Astrocyte (in vitro differentiated cells and primary cell): ENCODE measurements at regions not wholly inside any gene's neighbourhood (a gene's known extent, or its start where the extent isn't known, plus 50 kb on each side); places are given as distances from the start of the nearest gene placed in this dataset.
A peak's percentile ranks its signal among the peaks of the same experiment; 100 is the strongest.

Source experiments
- DNase-seq: peaks from one replicate; pipeline ENCODE4 v3.0.0-alpha.2; 2010; ENCODE audit warnings: low read depth
- FAIRE-seq: peaks from 2 replicates; lab custom pipeline; 2011; peaks lifted over from hg19 to GRCh38; lab: Jason Lieb, UNC
- H2AFZ ChIP-seq: 2 replicates; pipeline ENCODE4 v1.6.0; 2012; ENCODE audit warnings: low read depth, low read length, inconsistent platforms
- H3K27ac ChIP-seq: 2 replicates; pipeline ENCODE4 v1.5.1; 2011; ENCODE audit warnings: low read depth, low read length, inconsistent platforms
- H3K27me3 ChIP-seq: 2 replicates; pipeline ENCODE4 v1.6.0; 2011; ENCODE audit warnings: low read length, inconsistent platforms; ENCODE audit not compliant: insufficient read depth
- H3K36me3 ChIP-seq: 2 replicates; pipeline ENCODE4 v1.5.1; 2011; ENCODE audit warnings: low read length, inconsistent platforms; ENCODE audit not compliant: insufficient read depth
- H3K4me1 ChIP-seq: 2 replicates; pipeline ENCODE4 v1.5.1; 2011; ENCODE audit warnings: low read length, inconsistent platforms; ENCODE audit not compliant: insufficient read depth
- H3K4me2 ChIP-seq: 2 replicates; pipeline ENCODE4 v1.6.0; 2012; ENCODE audit warnings: low read length, inconsistent platforms
- H3K4me3 ChIP-seq: 2 replicates; pipeline ENCODE4 v1.5.1; 2011; ENCODE audit warnings: low read depth, mild to moderate bottlenecking, low read length, inconsistent platforms; ENCODE audit not compliant: insufficient read depth
- H3K79me2 ChIP-seq: 2 replicates; pipeline ENCODE4 v1.6.0; 2012; ENCODE audit warnings: mild to moderate bottlenecking, low read length, inconsistent platforms; ENCODE audit not compliant: insufficient read depth
- H3K9ac ChIP-seq: 2 replicates; pipeline ENCODE4 v1.6.0; 2012; ENCODE audit warnings: mild to moderate bottlenecking, low read length, inconsistent platforms
- H3K9me3 ChIP-seq: 2 replicates; pipeline ENCODE4 v1.5.1; 2012; ENCODE audit warnings: low read depth, mild to moderate bottlenecking, low read length, inconsistent platforms; ENCODE audit not compliant: insufficient read depth
- H4K20me1 ChIP-seq: 2 replicates; pipeline ENCODE4 v1.6.0; 2012; ENCODE audit warnings: low read length, inconsistent platforms; ENCODE audit not compliant: insufficient read depth
- H3K27ac Mint-ChIP-seq: one replicate; pipeline ENCODE4 v1.8.0; 2021; ENCODE audit warnings: mild to moderate bottlenecking, mixed read lengths; ENCODE audit not compliant: unreplicated experiment
- H3K27me3 Mint-ChIP-seq: one replicate; pipeline ENCODE4 v1.8.0; 2021; ENCODE audit warnings: low read depth, mixed read lengths; ENCODE audit not compliant: unreplicated experiment
- H3K36me3 Mint-ChIP-seq: one replicate; pipeline ENCODE4 v1.8.0; 2021; ENCODE audit warnings: low read depth, mixed read lengths; ENCODE audit not compliant: unreplicated experiment
- H3K4me1 Mint-ChIP-seq: one replicate; pipeline ENCODE4 v1.8.0; 2021; ENCODE audit warnings: low read depth, mixed read lengths; ENCODE audit not compliant: unreplicated experiment
- H3K4me3 Mint-ChIP-seq: one replicate; pipeline ENCODE4 v1.8.0; 2021; ENCODE audit warnings: mild to moderate bottlenecking, moderate library complexity, mixed read lengths; ENCODE audit not compliant: unreplicated experiment
- H3K9me3 Mint-ChIP-seq: one replicate; pipeline ENCODE4 v1.8.0; 2021; ENCODE audit warnings: mild to moderate bottlenecking, mixed read lengths; ENCODE audit not compliant: unreplicated experiment
- CTCF ChIP-seq: IDR thresholded peaks from 2 replicates; pipeline ENCODE4 v1.5.1; 2011; ENCODE audit warnings: low read depth, mild to moderate bottlenecking, inconsistent platforms, low read length, moderate library complexity; ENCODE audit not compliant: insufficient read depth
- EZH2 ChIP-seq: IDR thresholded peaks from 2 replicates; pipeline ENCODE4 v1.6.1; 2012; ENCODE audit warnings: mild to moderate bottlenecking, low read length, inconsistent platforms; ENCODE audit not compliant: insufficient read depth

- Mint-ChIP-seq H3K36me3 (no peaks in the 10 kb centered on the region), H3K4me1 (peaks cover 18% of the 10 kb centered on the region), H3K9me3 (peaks cover 7% of the 10 kb centered on the region), H3K4me3 (no peak overlapping the region), H3K27me3 (no peaks in the 10 kb centered on the region), H3K27ac (peak overlapping the region; percentile 6)
- TF ChIP-seq EZH2 (no peak), CTCF (no peak)
- no peaks in the 10 kb centered on the region for H3K9me3 ChIP-seq
- H4K20me1 ChIP-seq = no peaks in the 10 kb centered on the region
- no peak overlapping the region for H2AFZ ChIP-seq
- H3K27me3 ChIP-seq = no peaks in the 10 kb centered on the region
- H3K36me3 ChIP-seq = no peaks in the 10 kb centered on the region
- H3K79me2 ChIP-seq = no peaks in the 10 kb centered on the region
- no peak overlapping the region for H3K4me3 ChIP-seq
- no peak overlapping the region for H3K9ac ChIP-seq
- H3K4me1 ChIP-seq = no peaks in the 10 kb centered on the region
- H3K4me2 ChIP-seq = no peak overlapping the region
- H3K27ac ChIP-seq = no peak overlapping the region
- DNase-seq (no peak), FAIRE-seq (no peak)
Measured at GRCh38 chr10:109341986-109342385, 581.3 kb downstream of the XPNPEP1 start.

- H3K36me3 ChIP-seq = no peaks in the 10 kb centered on the region
- H3K27me3 Mint-ChIP-seq = no peaks in the 10 kb centered on the region
- FAIRE-seq = no peak
- no peaks in the 10 kb centered on the region for H3K27me3 ChIP-seq
- H3K4me3 Mint-ChIP-seq = no peak overlapping the region
- no peak overlapping the region for H3K27ac ChIP-seq
- H3K9me3 Mint-ChIP-seq = no peaks in the 10 kb centered on the region
- H3K79me2 ChIP-seq = no peaks in the 10 kb centered on the region
- TF ChIP-seq EZH2 (no peak), CTCF (no peak)
- no peaks in the 10 kb centered on the region for H3K9me3 ChIP-seq
- H3K4me3 ChIP-seq = no peak overlapping the region
- H4K20me1 ChIP-seq = no peaks in the 10 kb centered on the region
- no peak overlapping the region for H3K4me2 ChIP-seq
- no peak overlapping the region for H3K27ac Mint-ChIP-seq
- H2AFZ ChIP-seq = no peak overlapping the region
- no peaks in the 10 kb centered on the region for H3K4me1 ChIP-seq
- no peaks in the 10 kb centered on the region for H3K36me3 Mint-ChIP-seq
- DNase-seq = no peak
- H3K4me1 Mint-ChIP-seq = peaks cover 3% of the 10 kb centered on the region
- no peak overlapping the region for H3K9ac ChIP-seq
Measured at GRCh38 chr10:109328001-109328400, 595.3 kb downstream of the XPNPEP1 start.

GRCh38 chr10:109327266-109327665 is 596.0 kb downstream of the XPNPEP1 start:
- DNase-seq = peak; percentile 28
- Histone ChIP-seq H3K9ac (no peak overlapping the region), H3K36me3 (no peaks in the 10 kb centered on the region), H3K4me1 (no peaks in the 10 kb centered on the region), H3K27ac (no peak overlapping the region), H3K4me2 (no peak overlapping the region), H4K20me1 (no peaks in the 10 kb centered on the region), H3K9me3 (peaks cover 2% of the 10 kb centered on the region), H3K4me3 (no peak overlapping the region), H3K27me3 (no peaks in the 10 kb centered on the region), H3K79me2 (no peaks in the 10 kb centered on the region), H2AFZ (no peak overlapping the region)
- H3K9me3 Mint-ChIP-seq = no peaks in the 10 kb centered on the region
- H3K4me1 Mint-ChIP-seq = peaks cover 3% of the 10 kb centered on the region
- H3K4me3 Mint-ChIP-seq = no peak overlapping the region
- no peak overlapping the region for H3K27ac Mint-ChIP-seq
- TF ChIP-seq CTCF (no peak), EZH2 (no peak)
- no peaks in the 10 kb centered on the region for H3K36me3 Mint-ChIP-seq
- FAIRE-seq = no peak
- H3K27me3 Mint-ChIP-seq = no peaks in the 10 kb centered on the region
